GM12892 (cell line): ENCODE measurements at regions not wholly inside any gene's neighbourhood (a gene's known extent, or its start where the extent isn't known, plus 50 kb on each side); places are given as distances from the start of the nearest gene placed in this dataset.
"Not testable (repeated sequence)": the region's sequence is repeated elsewhere in the genome, so short reads cannot be mapped to it uniquely, and the experiment has no call there.

ENCODE experiments used
- DNase-seq: peaks from one replicate; pipeline ENCODE4 v3.0.0; 2011; ENCODE audit not compliant: insufficient read length
- FAIRE-seq: peaks from 2 replicates; lab custom pipeline; 2011; peaks lifted over from hg19 to GRCh38; lab: Jason Lieb, UNC
- POLR2A ChIP-seq: IDR thresholded peaks from 2 replicates; pipeline ENCODE4 v1.6.1; 2011; ENCODE audit warnings: low read depth, low read length, control low read depth
- POLR2AphosphoS5 ChIP-seq: IDR thresholded peaks from 2 replicates; pipeline ENCODE4 v1.6.1; 2011; ENCODE audit warnings: low read depth, low read length, control low read depth
- TAF1 ChIP-seq: IDR thresholded peaks from 2 replicates; pipeline ENCODE4 v1.6.1; 2011; ENCODE audit warnings: low read depth, mild to moderate bottlenecking, control low read depth, low read length, borderline replicate concordance

DNA sequence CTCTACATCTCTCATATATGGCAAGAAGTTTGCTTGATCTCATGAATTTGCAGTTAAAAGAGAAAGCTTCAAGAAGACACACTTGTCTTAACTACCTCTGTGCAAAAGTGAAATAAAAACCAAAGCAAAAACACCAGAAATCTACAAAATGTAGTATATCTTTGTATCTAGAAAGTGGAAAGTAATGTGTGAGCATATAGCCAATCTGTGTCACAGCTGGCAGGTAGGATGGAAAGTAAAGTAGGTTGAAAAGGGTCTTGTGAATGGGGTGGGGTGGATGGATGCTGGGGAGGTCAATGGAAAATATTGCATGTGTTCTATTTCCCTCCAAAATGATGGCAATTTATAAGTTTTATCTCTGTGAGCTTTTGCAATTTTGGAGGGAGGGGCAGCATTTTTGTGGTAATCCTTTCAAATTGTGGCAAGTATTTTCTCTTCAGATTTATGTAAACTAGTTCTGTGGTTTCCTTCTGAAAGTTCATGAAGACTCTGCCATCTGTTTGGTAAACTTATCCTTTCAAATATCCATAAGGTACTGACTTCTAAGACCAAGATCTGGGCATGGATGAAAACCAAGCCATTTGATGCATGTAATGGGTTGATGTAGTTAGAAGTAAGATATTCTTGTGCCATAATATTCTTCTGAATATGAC, 215.9 kb upstream of the GIMD1 start:
- no peak for TF ChIP-seq POLR2AphosphoS5
- no peak for TF ChIP-seq TAF1
- no peak for TF ChIP-seq POLR2A
- DNase-seq (no peak), FAIRE-seq (no peak)

DNA sequence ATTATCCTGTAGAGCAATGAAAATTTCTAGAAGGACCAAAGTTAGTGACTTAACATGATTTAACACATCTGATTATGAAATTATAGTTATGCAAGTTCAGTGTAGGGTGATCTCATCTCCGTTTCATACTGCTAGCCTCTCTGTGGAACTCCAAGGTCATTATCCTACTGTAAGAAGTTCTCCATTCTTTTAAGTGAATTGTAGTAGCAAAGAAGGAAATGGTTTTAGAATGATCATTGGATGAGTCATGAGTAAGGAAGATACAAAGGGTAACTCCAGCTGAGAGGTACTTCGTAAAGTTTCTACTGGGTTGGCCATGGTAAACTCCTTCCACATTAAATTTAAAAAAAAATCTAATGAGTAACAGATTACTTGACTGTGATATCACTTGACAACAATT, 215.0 kb upstream of the GIMD1 start:
- TF ChIP-seq POLR2A = no peak
- no peak for TF ChIP-seq TAF1
- TF ChIP-seq POLR2AphosphoS5 = no peak
- FAIRE-seq (no peak), DNase-seq (no peak)

DNA sequence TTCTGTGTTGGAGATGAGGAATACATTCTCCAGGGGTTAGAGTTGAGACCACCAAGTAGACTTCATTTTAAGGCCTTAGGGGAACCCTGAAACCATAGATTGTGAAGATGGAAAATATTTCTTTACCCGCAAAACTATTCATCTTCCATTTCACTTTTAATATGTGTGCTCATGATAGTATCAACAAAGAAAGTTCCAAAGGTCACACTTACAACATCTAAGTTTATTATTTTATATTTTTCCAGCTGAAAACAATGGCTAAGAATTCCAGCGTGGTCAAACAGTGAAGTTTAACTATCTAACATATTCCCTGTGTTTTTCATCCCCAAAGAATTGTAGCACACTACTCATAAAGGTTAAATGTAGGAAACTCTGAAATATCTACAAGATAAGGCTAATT, 214.5 kb upstream of the GIMD1 start:
- no peak for TF ChIP-seq POLR2A
- TF ChIP-seq POLR2AphosphoS5 = no peak
- no peak for TF ChIP-seq TAF1
- FAIRE-seq (no peak), DNase-seq (no peak)

DNA sequence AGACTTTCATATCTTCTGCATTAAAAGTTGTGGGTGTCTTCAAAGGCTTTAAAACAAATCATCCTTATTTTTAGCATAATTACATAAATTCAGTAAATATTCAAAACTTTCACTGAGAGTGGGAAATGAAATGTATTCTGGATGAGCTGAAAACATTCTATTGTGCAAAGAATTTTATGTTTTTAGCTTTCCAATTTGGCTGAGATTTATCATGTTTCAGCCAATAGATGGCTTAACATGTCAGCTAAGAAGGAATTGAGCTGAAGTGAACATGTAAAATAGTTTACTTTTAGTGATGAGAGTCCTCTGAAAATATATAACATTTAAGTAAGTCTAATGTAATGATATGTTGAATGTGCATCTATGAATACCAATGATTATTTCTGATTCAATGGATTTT, 213.5 kb upstream of the GIMD1 start:
- TF ChIP-seq TAF1 = no peak
- no peak for TF ChIP-seq POLR2A
- TF ChIP-seq POLR2AphosphoS5 = no peak
- FAIRE-seq (no peak), DNase-seq (no peak)

DNA sequence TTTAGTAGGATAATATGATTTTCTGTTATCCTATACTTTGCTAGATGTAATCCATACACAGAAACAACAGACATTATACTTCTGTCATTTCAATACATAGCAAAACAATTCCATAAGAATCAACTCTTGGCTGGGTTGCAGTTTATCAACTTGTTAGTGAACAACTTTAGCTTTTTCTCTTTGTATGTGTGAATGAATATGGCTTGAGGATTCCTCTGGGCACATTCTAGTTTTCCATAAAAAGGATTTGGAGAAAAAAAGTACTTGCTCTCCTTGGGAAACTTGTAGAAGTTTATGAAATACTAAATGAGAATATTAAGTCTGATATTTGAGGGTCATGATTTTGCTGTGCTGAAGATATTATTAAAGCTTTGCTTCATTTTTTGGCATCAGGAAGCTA, 210.7 kb upstream of the GIMD1 start:
- TF ChIP-seq TAF1 (no peak), POLR2A (no peak), POLR2AphosphoS5 (no peak)
- DNase-seq = no peak
- no peak for FAIRE-seq

DNA sequence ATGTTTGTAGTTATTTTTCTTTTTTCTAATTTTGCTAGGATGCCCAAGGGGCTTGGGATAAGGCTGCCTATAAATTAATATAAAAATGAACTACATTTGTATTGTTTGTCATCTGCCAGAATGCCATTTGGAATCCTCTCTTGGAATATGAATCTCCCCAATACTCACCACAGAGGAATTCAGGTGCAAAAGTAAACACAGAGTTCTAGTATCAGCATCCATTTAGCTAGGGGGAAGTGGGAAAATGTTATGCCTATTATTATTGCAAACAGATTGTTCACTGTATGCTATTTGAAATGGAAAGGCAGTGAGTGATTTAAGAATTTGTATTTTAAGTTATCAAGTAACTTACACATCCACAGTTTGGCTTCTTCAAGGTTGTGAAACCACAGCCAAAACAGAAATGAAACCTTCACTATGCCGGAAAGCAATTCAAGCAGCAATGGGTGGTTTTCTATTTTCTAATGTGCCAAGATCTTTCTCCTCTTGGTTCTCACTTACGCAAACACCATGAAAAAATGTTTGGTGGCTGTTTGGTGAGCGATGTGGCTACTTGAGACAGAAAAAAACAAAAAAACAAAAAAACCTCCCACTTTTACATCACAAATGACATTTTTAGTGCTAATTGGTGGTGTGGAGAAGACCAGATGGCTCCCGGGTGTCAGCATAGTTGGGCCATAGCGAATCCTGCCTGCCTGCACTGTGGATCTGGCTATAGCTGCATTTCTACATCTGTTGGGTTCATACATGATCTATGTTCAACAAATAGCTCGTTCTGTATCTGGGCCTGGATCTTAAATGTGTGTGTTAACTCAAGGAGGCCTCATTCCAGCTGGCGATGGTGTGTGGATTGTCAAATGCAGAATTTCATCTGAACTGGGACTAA, 200.8 kb upstream of the GIMD1 start:
- DNase-seq = no peak
- TF ChIP-seq POLR2AphosphoS5 (no peak), TAF1 (no peak), POLR2A (no peak)
- FAIRE-seq = no peak

DNA sequence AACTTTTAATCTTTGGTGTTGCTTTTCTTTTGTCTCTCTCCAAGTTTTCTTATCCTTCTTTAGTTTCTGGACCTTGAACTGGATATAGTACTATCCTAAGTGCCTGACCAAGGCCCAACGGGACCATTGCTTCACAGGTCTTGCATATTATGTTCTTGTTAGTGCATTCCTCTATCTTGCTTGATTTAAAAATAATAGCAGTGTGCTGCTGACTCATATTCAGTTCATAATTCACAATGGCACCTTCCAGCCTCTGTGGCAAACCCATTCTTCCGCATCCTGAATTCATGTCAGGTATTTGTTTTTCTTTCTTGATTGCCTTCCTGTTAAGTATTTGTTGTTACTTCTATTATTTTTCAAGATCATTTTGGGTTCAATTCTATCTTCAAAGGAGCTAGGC, 197.1 kb upstream of the GIMD1 start:
- TF ChIP-seq POLR2A (no peak), TAF1 (no peak), POLR2AphosphoS5 (no peak)
- FAIRE-seq = no peak
- no peak for DNase-seq

DNA sequence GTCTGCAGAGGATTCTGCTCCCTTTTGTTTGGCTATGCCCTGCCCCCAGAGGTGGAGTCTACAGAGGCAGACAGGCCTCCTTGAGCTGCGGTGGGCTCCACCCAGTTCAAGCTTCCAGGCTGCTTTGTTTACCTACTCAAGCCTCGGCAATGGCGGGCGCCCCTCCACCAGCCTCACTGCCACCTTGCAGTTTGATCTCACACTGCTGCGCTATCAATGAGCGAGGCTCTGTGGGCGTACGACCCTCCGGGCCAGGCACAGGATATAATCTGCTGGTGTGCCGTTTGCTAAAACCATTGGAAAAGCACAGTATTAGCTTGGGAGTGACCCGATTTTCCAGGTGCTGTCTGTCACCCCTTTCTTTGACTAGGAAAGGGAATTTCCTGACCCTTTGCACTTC, 195.1 kb upstream of the GIMD1 start:
- DNase-seq, FAIRE-seq: not testable (repeated sequence)

DNA sequence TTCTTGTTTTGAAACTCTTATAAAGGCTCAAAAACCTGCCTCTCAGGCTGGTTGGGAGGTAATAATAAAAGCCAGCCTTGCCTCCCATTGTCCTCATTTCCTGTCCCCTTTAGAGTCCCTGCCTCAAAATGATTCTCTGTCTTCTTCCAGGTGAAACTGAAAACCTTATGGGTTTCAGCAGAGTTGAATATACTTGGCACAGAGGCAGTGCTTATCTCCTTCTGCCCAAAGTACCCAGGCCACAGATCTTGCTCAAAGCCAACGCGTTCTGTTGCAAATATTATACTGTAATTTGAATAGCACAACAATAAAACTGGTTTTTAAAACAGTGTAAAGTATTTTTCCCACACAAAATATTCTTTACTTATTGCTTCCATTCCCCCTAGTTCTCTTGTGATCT, 183.1 kb upstream of the GIMD1 start:
- no peak for FAIRE-seq
- no peak for DNase-seq
- TF ChIP-seq TAF1 (no peak), POLR2A (no peak), POLR2AphosphoS5 (no peak)

DNA sequence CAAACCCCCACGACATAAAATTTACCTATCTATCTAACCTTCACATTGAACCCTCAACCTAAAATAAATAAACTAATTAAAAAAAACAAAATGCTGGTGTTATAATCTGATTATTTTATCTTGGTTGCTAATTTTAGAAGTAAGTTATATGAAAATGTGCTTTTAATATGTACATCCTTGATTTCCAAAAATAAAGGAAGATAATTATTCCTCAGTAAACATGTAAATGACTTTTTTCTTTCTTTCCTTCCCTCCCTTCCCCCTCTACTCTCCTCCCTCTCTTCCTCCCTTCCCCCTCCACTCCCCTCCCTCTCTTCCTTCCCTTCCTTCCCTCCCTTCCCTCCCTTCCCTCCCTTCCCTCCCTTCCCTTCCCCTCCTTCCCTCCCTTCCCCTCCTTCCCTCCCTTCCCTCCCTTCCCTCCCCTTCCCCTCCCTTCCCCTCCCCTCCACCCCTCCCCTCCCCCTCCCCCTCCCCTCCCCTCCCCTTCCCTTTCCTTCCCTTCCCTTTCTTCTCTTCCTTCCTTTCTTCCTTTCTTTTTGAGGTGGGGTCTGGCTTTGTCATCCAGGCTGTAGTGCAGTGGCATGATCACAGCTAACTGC, 180.0 kb upstream of the GIMD1 start:
- TF ChIP-seq POLR2A (no peak), TAF1 (no peak), POLR2AphosphoS5 (no peak)
- DNase-seq = no peak
- FAIRE-seq = no peak

DNA sequence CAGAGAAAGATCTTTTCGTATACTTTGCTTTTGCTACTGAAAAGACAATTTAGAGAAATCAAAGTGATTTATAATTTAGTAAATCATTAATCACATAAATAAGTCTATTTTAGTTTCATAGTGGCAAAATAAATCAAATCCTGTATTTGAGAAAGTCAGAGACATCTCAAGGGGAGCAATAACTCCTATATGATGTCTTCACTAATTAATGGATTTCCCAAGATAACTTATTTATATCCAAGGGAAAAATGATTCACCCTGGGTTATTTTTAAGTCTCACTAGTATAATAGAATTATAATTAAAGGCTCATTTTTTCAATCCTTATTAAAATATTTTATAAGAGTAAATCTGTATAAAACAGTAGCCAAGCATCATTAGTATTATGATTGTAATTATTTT, 177.8 kb upstream of the GIMD1 start:
- TF ChIP-seq TAF1 = no peak
- no peak for TF ChIP-seq POLR2A
- no peak for TF ChIP-seq POLR2AphosphoS5
- DNase-seq (no peak), FAIRE-seq (no peak)

DNA sequence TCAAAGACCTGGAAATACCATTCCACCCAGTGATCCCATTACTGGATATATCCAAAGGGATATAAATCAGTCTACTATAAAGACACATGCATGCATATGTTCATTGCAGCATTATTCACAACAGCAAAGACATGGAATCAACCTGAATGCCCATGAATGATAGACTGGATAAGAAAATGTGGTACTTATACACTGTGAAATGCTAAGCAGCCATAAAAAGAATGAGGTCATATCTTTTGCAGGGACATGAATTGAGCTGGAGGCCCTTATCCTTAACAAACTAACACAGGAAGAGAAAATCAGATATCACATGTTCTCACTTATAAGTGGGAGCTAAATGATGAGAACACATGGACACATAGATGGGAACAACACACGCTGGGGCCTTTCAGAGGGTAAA, 174.0 kb upstream of the GIMD1 start:
- DNase-seq, FAIRE-seq: not testable (repeated sequence)
